Liver (tissue), 8 donors: ENCODE measurements at regions not wholly inside any gene's neighbourhood (a gene's known extent, or its start where the extent isn't known, plus 50 kb on each side); places are given as distances from the start of the nearest gene placed in this dataset.

Source experiments
- DNase-seq: peaks from one replicate; pipeline ENCODE4 v3.0.0-alpha.2; 2017; ENCODE audit warnings: low spot score
- H3K27ac ChIP-seq, 2 donors: one replicate each; pipeline ENCODE4 v1.7.0; 2013; ENCODE audit warnings: inconsistent platforms in 2 of 2, low read length in 2 of 2, control low read depth in 1 of 2, low read depth in 1 of 2, mild to moderate bottlenecking in 1 of 2
- H3K27me3 ChIP-seq, 4 donors: one replicate each; pipeline versions ENCODE4 v1.6.1 to v1.7.0; 2013; ENCODE audit warnings: low read length in 3 of 4, inconsistent platforms in 1 of 4, mild to moderate bottlenecking in 1 of 4, moderate library complexity in 1 of 4; ENCODE audit not compliant: control insufficient read depth in 4 of 4, insufficient read depth in 4 of 4
- H3K36me3 ChIP-seq, 4 donors: one replicate each; pipeline versions ENCODE4 v1.6.1 to v1.7.0; 2013; ENCODE audit warnings: low read length in 3 of 4, mild to moderate bottlenecking in 3 of 4, low read depth in 1 of 4, moderate library complexity in 1 of 4; ENCODE audit not compliant: control insufficient read depth in 4 of 4, insufficient read depth in 3 of 4
- H3K4me1 ChIP-seq, 4 donors: one replicate each; pipeline versions ENCODE4 v1.6.1 to v1.7.0; 2013; ENCODE audit warnings: low read length in 3 of 4, mild to moderate bottlenecking in 3 of 4, moderate library complexity in 1 of 4; ENCODE audit not compliant: control insufficient read depth in 4 of 4, insufficient read depth in 4 of 4
- H3K4me3 ChIP-seq, 3 donors: one replicate each; pipeline versions ENCODE4 v1.6.1 to v1.7.0; 2013; ENCODE audit warnings: low read length in 3 of 3, control low read depth in 1 of 3, low read depth in 1 of 3, mild to moderate bottlenecking in 1 of 3
- H3K9ac ChIP-seq, 2 donors: one replicate each; pipeline ENCODE4 v1.7.0; 2013; ENCODE audit warnings: low read length in 2 of 2, mild to moderate bottlenecking in 2 of 2, moderate library complexity in 2 of 2, control low read depth in 1 of 2, low read depth in 1 of 2
- H3K9me3 ChIP-seq, 4 donors: one replicate each; pipeline versions ENCODE4 v1.6.1 to v1.7.0; 2013; ENCODE audit warnings: low read length in 3 of 4; ENCODE audit not compliant: control insufficient read depth in 4 of 4
- EGR1 ChIP-seq, 2 donors: IDR thresholded peaks; 2 replicates each; pipeline ENCODE4 v1.6.1; 2016 to 2018; ENCODE audit warnings: antibody characterized with exemption in 2 of 2, low read depth in 2 of 2
- FOXA1 ChIP-seq: IDR thresholded peaks from 2 replicates; pipeline ENCODE4 v1.6.1; 2016; ENCODE audit warnings: antibody characterized with exemption
- FOXA2 ChIP-seq: IDR thresholded peaks from 2 replicates; pipeline ENCODE4 v1.6.1; 2016; ENCODE audit warnings: antibody characterized with exemption
- GABPA ChIP-seq, 2 donors: IDR thresholded peaks in 1 of 2; conservative IDR thresholded peaks in 1 of 2; 2 replicates each; pipeline ENCODE4 v1.6.1; 2016; ENCODE audit warnings: antibody characterized with exemption in 2 of 2, mild to moderate bottlenecking in 1 of 2, moderate library complexity in 1 of 2
- HNF4A ChIP-seq, 2 donors: conservative IDR thresholded peaks; 2 replicates each; pipeline ENCODE4 v1.6.1; 2016; ENCODE audit warnings: antibody characterized with exemption in 2 of 2, mild to moderate bottlenecking in 2 of 2
- HNF4G ChIP-seq: IDR thresholded peaks from 2 replicates; pipeline ENCODE4 v1.6.1; 2016; ENCODE audit warnings: antibody characterized with exemption
- JUND ChIP-seq, 2 donors: IDR thresholded peaks; 2 replicates each; pipeline ENCODE4 v1.6.1; 2016; ENCODE audit warnings: antibody characterized with exemption in 2 of 2
- NR2F2 ChIP-seq: IDR thresholded peaks from 2 replicates; pipeline ENCODE4 v1.6.1; 2016; ENCODE audit warnings: antibody characterized with exemption
- RAD21 ChIP-seq, 2 donors: IDR thresholded peaks; 2 replicates each; pipeline ENCODE4 v1.6.1; 2016; ENCODE audit warnings: antibody characterized with exemption in 2 of 2, mild to moderate bottlenecking in 2 of 2
- RXRA ChIP-seq, 2 donors: IDR thresholded peaks; 2 replicates each; pipeline ENCODE4 v1.6.1; 2017 to 2018; ENCODE audit warnings: antibody characterized with exemption in 2 of 2, mild to moderate bottlenecking in 1 of 2
- SP1 ChIP-seq: IDR thresholded peaks from 2 replicates; pipeline ENCODE4 v1.6.1; 2018; ENCODE audit warnings: antibody characterized with exemption, mild to moderate bottlenecking
- TAF1 ChIP-seq: conservative IDR thresholded peaks from 2 replicates; pipeline ENCODE4 v1.6.1; 2016; ENCODE audit warnings: antibody characterized with exemption, mild to moderate bottlenecking
- YY1 ChIP-seq: IDR thresholded peaks from 2 replicates; pipeline ENCODE4 v1.6.1; 2016; ENCODE audit warnings: antibody characterized with exemption, mild to moderate bottlenecking
- WGBS: extraction: QIAGEN DNeasy Blood & Tissue Kit; methylation state at CpG from one replicate; pipeline ENCODE4 v1.1.7; 2013; 5-methylcytosine and 5-hydroxymethylcytosine counted together
- TF ChIP-seq, protein P1 (sequence below): IDR thresholded peaks from 2 replicates; pipeline ENCODE4 v1.6.1; 2016; ENCODE audit warnings: antibody characterized with exemption
- TF ChIP-seq, protein P2 (sequence below): fragments of 150-350 bp; IDR thresholded peaks from 2 replicates; pipeline ENCODE4 v1.5.1; 2017; ENCODE audit warnings: improper control_type of control experiment, low read depth, low read length; ENCODE audit not compliant: missing input control
- TF ChIP-seq, protein P3 (sequence below): IDR thresholded peaks from 2 replicates; pipeline ENCODE4 v1.6.1; 2016; ENCODE audit warnings: antibody characterized with exemption, mild to moderate bottlenecking
- TF ChIP-seq, protein P4 (sequence below): IDR thresholded peaks from 2 replicates; pipeline ENCODE4 v1.6.1; 2016; ENCODE audit warnings: antibody characterized with exemption
- TF ChIP-seq, protein P5 (sequence below): IDR thresholded peaks from 2 replicates; pipeline ENCODE4 v1.6.1; 2016; ENCODE audit warnings: antibody characterized with exemption
- donor health status: healthy.
- donor health status: healthy.
- donor health status: healthy.
- donor health status: healthy.
- donor health status: healthy.

DNA sequence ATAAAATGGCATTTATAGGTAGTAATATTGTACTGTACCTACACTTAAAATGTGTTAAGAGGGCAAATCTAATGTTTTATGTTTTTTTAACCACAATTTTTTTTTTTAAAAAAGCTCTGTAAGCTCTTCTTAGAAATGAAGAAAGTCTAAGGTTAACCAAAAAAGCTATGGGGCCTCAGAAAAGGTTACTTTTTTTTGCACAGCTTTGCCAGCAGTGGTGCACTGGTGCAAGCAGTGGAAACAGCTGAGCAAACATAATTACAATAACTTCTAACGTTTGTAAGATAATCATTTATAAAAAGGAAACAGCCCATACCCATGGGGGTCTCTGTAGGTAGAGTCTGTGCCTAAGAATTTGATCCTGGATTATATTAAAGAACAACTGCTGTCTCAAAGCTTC lies 85.1 kb upstream of the NID2 start:
- DNase-seq: no peak
- H3K9me3 ChIP-seq: no peaks in the 10 kb centered on the region
- H3K4me3 ChIP-seq: no peak overlapping the region
- no peaks in the 10 kb centered on the region for H3K36me3 ChIP-seq
- H3K9ac ChIP-seq: no peak overlapping the region
- no peaks in the 10 kb centered on the region for H3K4me1 ChIP-seq
- no peaks in the 10 kb centered on the region for H3K27me3 ChIP-seq
- TF ChIP-seq JUND (IDR thresholded peaks at IDR 0.05): no peak
- no peak for TF ChIP-seq SP1
- no peak for TF ChIP-seq EGR1 (IDR thresholded peaks at IDR 0.05; ENCODE audit: low read depth in 2 of 2)
- TF ChIP-seq, protein P1, sequence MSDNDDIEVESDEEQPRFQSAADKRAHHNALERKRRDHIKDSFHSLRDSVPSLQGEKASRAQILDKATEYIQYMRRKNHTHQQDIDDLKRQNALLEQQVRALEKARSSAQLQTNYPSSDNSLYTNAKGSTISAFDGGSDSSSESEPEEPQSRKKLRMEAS: no peak
- TF ChIP-seq, protein P2, sequence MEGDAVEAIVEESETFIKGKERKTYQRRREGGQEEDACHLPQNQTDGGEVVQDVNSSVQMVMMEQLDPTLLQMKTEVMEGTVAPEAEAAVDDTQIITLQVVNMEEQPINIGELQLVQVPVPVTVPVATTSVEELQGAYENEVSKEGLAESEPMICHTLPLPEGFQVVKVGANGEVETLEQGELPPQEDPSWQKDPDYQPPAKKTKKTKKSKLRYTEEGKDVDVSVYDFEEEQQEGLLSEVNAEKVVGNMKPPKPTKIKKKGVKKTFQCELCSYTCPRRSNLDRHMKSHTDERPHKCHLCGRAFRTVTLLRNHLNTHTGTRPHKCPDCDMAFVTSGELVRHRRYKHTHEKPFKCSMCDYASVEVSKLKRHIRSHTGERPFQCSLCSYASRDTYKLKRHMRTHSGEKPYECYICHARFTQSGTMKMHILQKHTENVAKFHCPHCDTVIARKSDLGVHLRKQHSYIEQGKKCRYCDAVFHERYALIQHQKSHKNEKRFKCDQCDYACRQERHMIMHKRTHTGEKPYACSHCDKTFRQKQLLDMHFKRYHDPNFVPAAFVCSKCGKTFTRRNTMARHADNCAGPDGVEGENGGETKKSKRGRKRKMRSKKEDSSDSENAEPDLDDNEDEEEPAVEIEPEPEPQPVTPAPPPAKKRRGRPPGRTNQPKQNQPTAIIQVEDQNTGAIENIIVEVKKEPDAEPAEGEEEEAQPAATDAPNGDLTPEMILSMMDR: no peak
- no peak for TF ChIP-seq RXRA (IDR thresholded peaks at IDR 0.05)
- 17% methylated on average over 1 of the region's 1 CpG for WGBS
- no peak overlapping the region for H3K27ac ChIP-seq

DNA sequence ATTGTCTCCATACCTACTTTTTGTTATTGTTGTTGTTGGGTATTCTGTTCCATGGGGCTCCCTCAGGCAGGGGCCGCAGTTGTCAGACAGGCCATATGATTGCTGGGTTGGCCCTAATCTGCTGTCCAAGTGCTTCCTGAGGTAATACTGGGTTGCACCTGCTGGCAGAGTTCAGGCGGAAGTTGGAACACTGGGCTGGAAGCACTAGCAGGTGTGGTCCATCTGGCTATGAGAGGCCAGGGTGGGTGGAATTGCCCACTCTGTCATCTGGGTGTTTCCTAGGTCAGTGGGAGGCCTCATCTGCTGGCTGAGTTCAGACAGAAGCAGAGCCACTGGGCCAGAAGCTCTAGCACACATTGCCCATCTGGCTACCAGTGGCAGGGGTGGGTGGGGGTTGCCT lies 81.3 kb upstream of the NID2 start:
- no peak overlapping the region for H3K4me3 ChIP-seq
- H3K27me3 ChIP-seq: no peaks in the 10 kb centered on the region
- H3K4me1 ChIP-seq: no peaks in the 10 kb centered on the region
- no peak for DNase-seq
- no peak for TF ChIP-seq FOXA1
- no peak for TF ChIP-seq RAD21 (IDR thresholded peaks at IDR 0.05)
- no peak for TF ChIP-seq HNF4A (conservative IDR thresholded peaks at IDR 0.05)
- no peak for TF ChIP-seq SP1
- no peak for TF ChIP-seq YY1
- TF ChIP-seq NR2F2: no peak
- TF ChIP-seq, protein P3, sequence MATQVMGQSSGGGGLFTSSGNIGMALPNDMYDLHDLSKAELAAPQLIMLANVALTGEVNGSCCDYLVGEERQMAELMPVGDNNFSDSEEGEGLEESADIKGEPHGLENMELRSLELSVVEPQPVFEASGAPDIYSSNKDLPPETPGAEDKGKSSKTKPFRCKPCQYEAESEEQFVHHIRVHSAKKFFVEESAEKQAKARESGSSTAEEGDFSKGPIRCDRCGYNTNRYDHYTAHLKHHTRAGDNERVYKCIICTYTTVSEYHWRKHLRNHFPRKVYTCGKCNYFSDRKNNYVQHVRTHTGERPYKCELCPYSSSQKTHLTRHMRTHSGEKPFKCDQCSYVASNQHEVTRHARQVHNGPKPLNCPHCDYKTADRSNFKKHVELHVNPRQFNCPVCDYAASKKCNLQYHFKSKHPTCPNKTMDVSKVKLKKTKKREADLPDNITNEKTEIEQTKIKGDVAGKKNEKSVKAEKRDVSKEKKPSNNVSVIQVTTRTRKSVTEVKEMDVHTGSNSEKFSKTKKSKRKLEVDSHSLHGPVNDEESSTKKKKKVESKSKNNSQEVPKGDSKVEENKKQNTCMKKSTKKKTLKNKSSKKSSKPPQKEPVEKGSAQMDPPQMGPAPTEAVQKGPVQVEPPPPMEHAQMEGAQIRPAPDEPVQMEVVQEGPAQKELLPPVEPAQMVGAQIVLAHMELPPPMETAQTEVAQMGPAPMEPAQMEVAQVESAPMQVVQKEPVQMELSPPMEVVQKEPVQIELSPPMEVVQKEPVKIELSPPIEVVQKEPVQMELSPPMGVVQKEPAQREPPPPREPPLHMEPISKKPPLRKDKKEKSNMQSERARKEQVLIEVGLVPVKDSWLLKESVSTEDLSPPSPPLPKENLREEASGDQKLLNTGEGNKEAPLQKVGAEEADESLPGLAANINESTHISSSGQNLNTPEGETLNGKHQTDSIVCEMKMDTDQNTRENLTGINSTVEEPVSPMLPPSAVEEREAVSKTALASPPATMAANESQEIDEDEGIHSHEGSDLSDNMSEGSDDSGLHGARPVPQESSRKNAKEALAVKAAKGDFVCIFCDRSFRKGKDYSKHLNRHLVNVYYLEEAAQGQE: no peak
- no peak for TF ChIP-seq GABPA (IDR thresholded peaks at IDR 0.05 in 1 of 2, conservative IDR thresholded peaks at IDR 0.05 in 1 of 2)
- no peaks in the 10 kb centered on the region for H3K36me3 ChIP-seq
- WGBS: 83% methylated on average over 2 of the region's 2 CpGs
- H3K27ac ChIP-seq: no peak overlapping the region
- no peak overlapping the region for H3K9ac ChIP-seq
- no peaks in the 10 kb centered on the region for H3K9me3 ChIP-seq

DNA sequence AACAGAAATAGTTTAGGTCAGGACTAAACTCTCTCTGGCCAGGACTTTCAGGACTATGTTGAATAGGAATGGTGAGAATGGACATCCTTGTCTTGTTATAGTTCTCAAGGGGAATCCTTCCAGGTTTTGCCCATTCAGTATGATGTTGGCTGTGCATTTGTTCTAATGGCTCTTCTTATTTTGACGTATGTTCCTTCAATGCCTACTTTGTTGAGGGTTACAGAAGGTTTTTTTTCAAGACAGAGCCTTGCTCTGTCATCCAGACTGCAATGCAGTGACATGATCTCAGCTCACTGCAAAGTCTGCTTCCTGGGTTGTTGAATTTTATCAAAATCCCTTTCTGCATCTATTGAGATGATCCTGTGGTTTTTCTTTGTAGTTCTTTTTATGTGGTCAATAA lies 79.5 kb upstream of the NID2 start:
- WGBS: 64% methylated on average over 1 of the region's 1 CpG
- Histone ChIP-seq H3K9ac (no peak overlapping the region), H3K4me3 (no peak overlapping the region), H3K27ac (no peak overlapping the region), H3K4me1 (no peaks in the 10 kb centered on the region), H3K9me3 (no peaks in the 10 kb centered on the region), H3K36me3 (no peaks in the 10 kb centered on the region), H3K27me3 (no peaks in the 10 kb centered on the region)
- no peak for TF ChIP-seq FOXA1
- TF ChIP-seq, protein P4, sequence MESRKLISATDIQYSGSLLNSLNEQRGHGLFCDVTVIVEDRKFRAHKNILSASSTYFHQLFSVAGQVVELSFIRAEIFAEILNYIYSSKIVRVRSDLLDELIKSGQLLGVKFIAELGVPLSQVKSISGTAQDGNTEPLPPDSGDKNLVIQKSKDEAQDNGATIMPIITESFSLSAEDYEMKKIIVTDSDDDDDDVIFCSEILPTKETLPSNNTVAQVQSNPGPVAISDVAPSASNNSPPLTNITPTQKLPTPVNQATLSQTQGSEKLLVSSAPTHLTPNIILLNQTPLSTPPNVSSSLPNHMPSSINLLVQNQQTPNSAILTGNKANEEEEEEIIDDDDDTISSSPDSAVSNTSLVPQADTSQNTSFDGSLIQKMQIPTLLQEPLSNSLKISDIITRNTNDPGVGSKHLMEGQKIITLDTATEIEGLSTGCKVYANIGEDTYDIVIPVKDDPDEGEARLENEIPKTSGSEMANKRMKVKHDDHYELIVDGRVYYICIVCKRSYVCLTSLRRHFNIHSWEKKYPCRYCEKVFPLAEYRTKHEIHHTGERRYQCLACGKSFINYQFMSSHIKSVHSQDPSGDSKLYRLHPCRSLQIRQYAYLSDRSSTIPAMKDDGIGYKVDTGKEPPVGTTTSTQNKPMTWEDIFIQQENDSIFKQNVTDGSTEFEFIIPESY: no peak
- no peak for TF ChIP-seq HNF4A (conservative IDR thresholded peaks at IDR 0.05)
- no peak for TF ChIP-seq RAD21 (IDR thresholded peaks at IDR 0.05)
- no peak for TF ChIP-seq GABPA (IDR thresholded peaks at IDR 0.05 in 1 of 2, conservative IDR thresholded peaks at IDR 0.05 in 1 of 2)
- TF ChIP-seq YY1: no peak
- no peak for TF ChIP-seq FOXA2
- no peak for TF ChIP-seq EGR1 (IDR thresholded peaks at IDR 0.05; ENCODE audit: low read depth in 2 of 2)
- no peak for TF ChIP-seq JUND (IDR thresholded peaks at IDR 0.05)
- TF ChIP-seq, protein P2: no peak
- TF ChIP-seq RXRA (IDR thresholded peaks at IDR 0.05): no peak
- TF ChIP-seq HNF4G: no peak
- TF ChIP-seq TAF1: no peak
- TF ChIP-seq, protein P5, sequence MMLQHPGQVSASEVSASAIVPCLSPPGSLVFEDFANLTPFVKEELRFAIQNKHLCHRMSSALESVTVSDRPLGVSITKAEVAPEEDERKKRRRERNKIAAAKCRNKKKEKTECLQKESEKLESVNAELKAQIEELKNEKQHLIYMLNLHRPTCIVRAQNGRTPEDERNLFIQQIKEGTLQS: no peak
- TF ChIP-seq, protein P1: no peak
- no peak for DNase-seq
